Pulmonary artery endothelial cell (primary cell): ENCODE measurements at regions not wholly inside any gene's neighbourhood (a gene's known extent, or its start where the extent isn't known, plus 50 kb on each side); places are given as distances from the start of the nearest gene placed in this dataset.

Experiments
- DNase-seq: peaks from one replicate; pipeline ENCODE4 v3.0.0-alpha.2; 2011; ENCODE audit warnings: low read depth, low spot score

- DNase-seq = no peak
Observed at GRCh38 chr22:49163960-49164690, 663.5 kb downstream of the BRD1 start.

- DNase-seq = no peak
Observed at GRCh38 chr22:49163258-49163959, 664.3 kb downstream of the BRD1 start.

- DNase-seq = no peak
Observed at GRCh38 chr22:49162841-49163240, 664.8 kb downstream of the BRD1 start.

GRCh38 chr22:49161002-49161850 lies 666.4 kb downstream of the BRD1 start:
- DNase-seq = no peak

GRCh38 chr22:49160261-49161001 lies 667.2 kb downstream of the BRD1 start:
- DNase-seq = no peak

- no peak for DNase-seq
Observed at GRCh38 chr22:49159711-49160110, 668.0 kb downstream of the BRD1 start.

- no peak for DNase-seq
Observed at GRCh38 chr22:49158741-49159564, 668.7 kb downstream of the BRD1 start.

GRCh38 chr22:49157529-49158339 lies 669.9 kb downstream of the BRD1 start:
- DNase-seq = no peak

GRCh38 chr22:49156662-49157285 lies 670.9 kb downstream of the BRD1 start:
- no peak for DNase-seq

- no peak for DNase-seq
Observed at GRCh38 chr22:49155770-49156580, 671.7 kb downstream of the BRD1 start.

GRCh38 chr22:49155039-49155769 lies 672.5 kb downstream of the BRD1 start:
- DNase-seq = no peak

GRCh38 chr22:49154433-49154832 lies 673.2 kb downstream of the BRD1 start:
- DNase-seq = no peak

- no peak for DNase-seq
Observed at GRCh38 chr22:49153921-49154320, 673.8 kb downstream of the BRD1 start.

- no peak for DNase-seq
Observed at GRCh38 chr22:49152939-49153770, 674.5 kb downstream of the BRD1 start.

- DNase-seq = no peak
Observed at GRCh38 chr22:49152127-49152938, 675.3 kb downstream of the BRD1 start.
